Endodermal cell (in vitro differentiated cells): ENCODE measurements at regions not wholly inside any gene's neighbourhood (a gene's known extent, or its start where the extent isn't known, plus 50 kb on each side); places are given as distances from the start of the nearest gene placed in this dataset.

Source experiments
- DNase-seq: peaks from one replicate; pipeline ENCODE4 v3.0.0-alpha.2; 2017
- H3K27ac ChIP-seq: 2 replicates; pipeline ENCODE4 v1.5.1; 2013; ENCODE audit warnings: mild to moderate bottlenecking, low read depth, low read length, moderate library complexity
- H3K27me3 ChIP-seq: 2 replicates; pipeline ENCODE4 v1.6.1; 2013; ENCODE audit warnings: mild to moderate bottlenecking, low read length, moderate library complexity; ENCODE audit not compliant: insufficient read depth, control insufficient read depth, poor library complexity, severe bottlenecking
- H3K36me3 ChIP-seq: 2 replicates; pipeline ENCODE4 v1.7.0; 2013; ENCODE audit warnings: mild to moderate bottlenecking, low read length, moderate library complexity; ENCODE audit not compliant: control insufficient read depth, insufficient read depth
- H3K4me1 ChIP-seq: one replicate; pipeline ENCODE4 v1.7.0; 2013; ENCODE audit warnings: low read length; ENCODE audit not compliant: control insufficient read depth, insufficient read depth
- H3K4me3 ChIP-seq: 2 replicates; pipeline ENCODE4 v1.5.1; 2013; ENCODE audit warnings: mild to moderate bottlenecking, low read length, moderate library complexity
- H3K9ac ChIP-seq: 2 replicates; pipeline ENCODE4 v1.6.1; 2013; ENCODE audit warnings: mild to moderate bottlenecking, low read length, moderate library complexity; ENCODE audit not compliant: poor library complexity, severe bottlenecking; ENCODE audit errors: extremely low read depth
- H3K9me3 ChIP-seq: 2 replicates; pipeline ENCODE4 v1.6.1; 2013; ENCODE audit warnings: mild to moderate bottlenecking, low read length, moderate library complexity; ENCODE audit not compliant: control insufficient read depth
- H3K27ac Mint-ChIP-seq: 2 replicates; pipeline ENCODE4 v1.8.0; 2020; ENCODE audit warnings: mixed read lengths
- H3K27me3 Mint-ChIP-seq: 2 replicates; pipeline ENCODE4 v1.8.0; 2021; ENCODE audit warnings: mild to moderate bottlenecking, mixed read lengths; ENCODE audit not compliant: insufficient read depth
- H3K36me3 Mint-ChIP-seq: 2 replicates; pipeline ENCODE4 v1.8.0; 2020; ENCODE audit warnings: low read depth, mixed read lengths
- H3K4me1 Mint-ChIP-seq: 2 replicates; pipeline ENCODE4 v1.8.0; 2020; ENCODE audit warnings: mixed read lengths
- H3K4me3 Mint-ChIP-seq: 2 replicates; pipeline ENCODE4 v1.8.0; 2020; ENCODE audit warnings: mild to moderate bottlenecking, moderate library complexity, mixed read lengths
- H3K9me3 Mint-ChIP-seq: 2 replicates; pipeline ENCODE4 v1.8.0; 2020; ENCODE audit warnings: mild to moderate bottlenecking, mixed read lengths
- WGBS, 2 experiments: methylation state at CpG; one replicate each; pipeline versions ENCODE4 v1.1.5 to v1.1.7; 2013; ENCODE audit warnings: missing lambda C conversion rate in 2 of 2, mixed read lengths in 1 of 2; ENCODE audit not compliant: insufficient coverage in 1 of 2, insufficient read length in 1 of 2; 5-methylcytosine and 5-hydroxymethylcytosine counted together
- TF ChIP-seq, protein P1 (sequence below): fragments of 200-600 bp; sonication (generic); conservative IDR thresholded peaks from 2 replicates; pipeline ENCODE4 v1.5.0; 2021; ENCODE audit warnings: antibody characterized with exemption, mild to moderate bottlenecking

DNA sequence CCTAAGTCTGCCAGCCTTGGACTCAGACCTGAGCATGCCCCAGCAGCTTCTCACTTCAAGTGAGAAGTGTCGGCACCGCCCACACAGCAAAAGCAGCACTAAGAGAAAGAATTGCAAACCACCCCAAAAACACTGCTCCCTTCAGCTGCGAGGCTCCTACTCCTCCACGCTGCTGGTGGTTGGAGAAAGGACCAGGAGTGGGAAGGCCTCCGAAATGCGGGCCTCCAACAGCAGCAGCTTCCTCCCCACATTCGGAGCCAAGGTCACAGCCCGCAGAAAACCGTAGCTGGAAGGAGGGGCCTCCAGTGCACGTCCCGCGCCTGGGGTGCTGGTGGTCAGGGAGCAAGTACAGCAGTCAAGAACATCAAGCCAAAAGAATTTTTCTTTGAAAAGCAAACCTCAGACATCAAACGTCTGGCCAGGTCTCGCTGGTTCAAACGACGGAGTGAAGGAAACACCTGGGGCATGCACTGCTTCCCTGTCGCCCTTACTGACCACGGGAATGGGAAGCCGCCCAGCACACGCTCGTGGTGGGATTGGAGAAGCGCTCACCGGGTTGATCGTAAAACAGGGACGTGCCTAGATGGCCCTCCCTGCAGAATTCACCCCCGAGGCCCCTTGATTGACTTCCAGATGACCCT is 185.6 kb upstream of the CST7 start:
- H3K4me1 ChIP-seq = no peaks in the 10 kb centered on the region
- peaks cover 9% of the 10 kb centered on the region for H3K4me1 Mint-ChIP-seq
- no peak overlapping the region for H3K27ac Mint-ChIP-seq
- H3K36me3 Mint-ChIP-seq = no peaks in the 10 kb centered on the region
- no peak overlapping the region for H3K4me3 ChIP-seq
- H3K27ac ChIP-seq = no peak overlapping the region
- no peak overlapping the region for H3K4me3 Mint-ChIP-seq
- peaks cover 9% of the 10 kb centered on the region for H3K9me3 ChIP-seq
- WGBS, 2 experiments = 92 to 93% methylated on average over 22 to 26 of the region's 26 CpGs
- no peak overlapping the region for H3K9ac ChIP-seq
- H3K27me3 Mint-ChIP-seq = peaks cover 4% of the 10 kb centered on the region
- no peaks in the 10 kb centered on the region for H3K27me3 ChIP-seq
- peak; percentile 20 for DNase-seq
- H3K9me3 Mint-ChIP-seq = peaks cover 11% of the 10 kb centered on the region
- H3K36me3 ChIP-seq = no peaks in the 10 kb centered on the region
- TF ChIP-seq, protein P1, sequence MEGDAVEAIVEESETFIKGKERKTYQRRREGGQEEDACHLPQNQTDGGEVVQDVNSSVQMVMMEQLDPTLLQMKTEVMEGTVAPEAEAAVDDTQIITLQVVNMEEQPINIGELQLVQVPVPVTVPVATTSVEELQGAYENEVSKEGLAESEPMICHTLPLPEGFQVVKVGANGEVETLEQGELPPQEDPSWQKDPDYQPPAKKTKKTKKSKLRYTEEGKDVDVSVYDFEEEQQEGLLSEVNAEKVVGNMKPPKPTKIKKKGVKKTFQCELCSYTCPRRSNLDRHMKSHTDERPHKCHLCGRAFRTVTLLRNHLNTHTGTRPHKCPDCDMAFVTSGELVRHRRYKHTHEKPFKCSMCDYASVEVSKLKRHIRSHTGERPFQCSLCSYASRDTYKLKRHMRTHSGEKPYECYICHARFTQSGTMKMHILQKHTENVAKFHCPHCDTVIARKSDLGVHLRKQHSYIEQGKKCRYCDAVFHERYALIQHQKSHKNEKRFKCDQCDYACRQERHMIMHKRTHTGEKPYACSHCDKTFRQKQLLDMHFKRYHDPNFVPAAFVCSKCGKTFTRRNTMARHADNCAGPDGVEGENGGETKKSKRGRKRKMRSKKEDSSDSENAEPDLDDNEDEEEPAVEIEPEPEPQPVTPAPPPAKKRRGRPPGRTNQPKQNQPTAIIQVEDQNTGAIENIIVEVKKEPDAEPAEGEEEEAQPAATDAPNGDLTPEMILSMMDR = no peak

DNA sequence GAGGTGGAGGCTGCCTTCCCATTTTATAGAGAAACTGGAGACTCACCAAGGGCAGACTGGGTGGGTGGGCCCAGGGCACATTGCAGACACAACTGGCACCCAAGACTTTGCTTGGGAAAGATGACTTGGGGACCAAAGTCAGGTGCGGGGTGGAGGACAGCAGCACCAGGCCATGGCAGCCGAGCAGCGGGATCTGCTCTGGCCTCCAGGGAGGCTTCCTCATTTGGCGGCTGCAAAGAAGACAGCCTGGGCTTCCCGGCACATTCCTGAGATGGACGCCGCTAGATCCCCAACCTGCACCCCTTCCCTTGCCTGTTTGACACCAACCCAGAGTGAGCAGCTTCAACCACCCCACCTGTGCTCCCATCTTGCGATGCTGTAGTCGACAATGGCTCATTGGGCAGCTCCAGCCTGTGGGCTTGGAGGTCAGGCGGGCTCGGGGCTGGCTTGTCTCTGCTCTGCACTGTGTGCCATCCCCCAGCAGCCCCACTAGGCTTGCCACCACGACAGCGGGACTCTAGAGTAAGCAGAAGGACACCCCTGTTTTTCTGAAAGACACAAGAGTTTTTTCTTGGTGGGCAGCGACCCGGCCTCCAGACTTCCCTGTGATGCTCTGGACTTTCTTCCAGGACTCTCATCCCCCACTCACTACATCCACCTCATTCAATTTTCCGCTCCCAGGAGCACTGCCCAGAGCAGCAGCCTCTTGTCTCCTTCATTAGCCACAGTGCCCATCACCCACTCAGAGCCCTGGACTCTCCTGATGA is 184.9 kb upstream of the CST7 start:
- Mint-ChIP-seq H3K27me3 (peaks cover 4% of the 10 kb centered on the region), H3K27ac (no peak overlapping the region), H3K9me3 (peaks cover 11% of the 10 kb centered on the region), H3K4me3 (no peak overlapping the region), H3K36me3 (no peaks in the 10 kb centered on the region), H3K4me1 (peaks cover 10% of the 10 kb centered on the region)
- peaks cover 9% of the 10 kb centered on the region for H3K9me3 ChIP-seq
- no peak overlapping the region for H3K9ac ChIP-seq
- DNase-seq = peak; percentile 26
- H3K27me3 ChIP-seq = no peaks in the 10 kb centered on the region
- no peaks in the 10 kb centered on the region for H3K36me3 ChIP-seq
- no peaks in the 10 kb centered on the region for H3K4me1 ChIP-seq
- TF ChIP-seq, protein P1 = no peak
- no peak overlapping the region for H3K27ac ChIP-seq
- no peak overlapping the region for H3K4me3 ChIP-seq
- WGBS, 2 experiments = 83 to 85% methylated on average over 7 to 16 of the region's 16 CpGs

DNA sequence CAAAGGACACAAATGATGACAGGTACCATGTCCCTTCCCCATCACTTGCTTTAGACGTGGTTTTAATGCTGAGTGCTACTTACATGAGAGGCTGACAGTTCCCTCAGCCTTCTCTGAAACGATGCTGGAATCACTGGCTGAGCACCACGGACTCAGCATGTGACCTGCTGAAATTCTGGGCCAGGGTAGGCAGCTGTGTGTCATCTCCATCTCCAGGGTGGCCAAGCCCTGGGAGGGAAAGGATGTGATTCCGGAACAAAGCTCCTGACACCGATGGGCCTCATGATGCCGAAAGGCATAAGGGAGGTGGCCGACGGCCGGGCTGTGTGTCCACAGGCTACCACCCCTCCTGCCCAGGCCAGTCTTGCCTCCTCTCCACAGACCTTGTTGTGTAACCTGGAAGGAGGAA is 184.3 kb upstream of the CST7 start:
- no peak overlapping the region for H3K4me3 ChIP-seq
- no peaks in the 10 kb centered on the region for H3K27me3 ChIP-seq
- H3K4me3 Mint-ChIP-seq = no peak overlapping the region
- peaks cover 4% of the 10 kb centered on the region for H3K27me3 Mint-ChIP-seq
- peaks cover 9% of the 10 kb centered on the region for H3K9me3 ChIP-seq
- DNase-seq = peak; percentile 29
- no peak overlapping the region for H3K27ac ChIP-seq
- H3K9me3 Mint-ChIP-seq = peaks cover 11% of the 10 kb centered on the region
- H3K4me1 Mint-ChIP-seq = peaks cover 10% of the 10 kb centered on the region
- no peaks in the 10 kb centered on the region for H3K4me1 ChIP-seq
- TF ChIP-seq, protein P1 = no peak
- no peak overlapping the region for H3K27ac Mint-ChIP-seq
- H3K36me3 Mint-ChIP-seq = no peaks in the 10 kb centered on the region
- 83 to 94% methylated on average over 1 to 9 of the region's 9 CpGs for WGBS, 2 experiments
- H3K9ac ChIP-seq = no peak overlapping the region
- H3K36me3 ChIP-seq = no peaks in the 10 kb centered on the region
